ENCODE measurements at regions not wholly inside any gene's neighbourhood (a gene's known extent, or its start where the extent isn't known, plus 50 kb on each side); places are given as distances from the start of the nearest gene placed in this dataset.

DNA sequence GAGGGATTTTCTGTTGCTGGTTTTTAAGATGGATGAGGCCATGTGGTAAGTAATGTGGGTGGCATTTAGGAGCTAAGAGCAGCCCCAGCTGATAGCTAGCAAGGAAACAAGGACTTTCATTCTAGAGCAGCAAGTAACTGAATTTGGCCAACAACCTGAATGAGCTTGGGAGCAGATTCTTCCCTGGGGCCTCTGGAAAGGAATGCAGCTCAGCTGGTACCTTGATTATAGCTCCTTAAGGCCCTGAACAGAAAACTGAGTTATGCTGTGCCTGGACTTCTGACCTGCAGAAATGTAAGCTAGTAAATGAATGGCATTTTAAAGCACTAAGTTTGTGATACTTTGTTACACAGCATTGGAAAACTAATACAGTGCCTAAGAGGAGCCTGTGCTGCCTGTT, 565.5 kb downstream of the PDCD6IP start:
- TF ChIP-seq EZH2 (IDR thresholded peaks at IDR 0.05; ENCODE audit: low read depth) = no peak
- TF ChIP-seq, protein P1, sequence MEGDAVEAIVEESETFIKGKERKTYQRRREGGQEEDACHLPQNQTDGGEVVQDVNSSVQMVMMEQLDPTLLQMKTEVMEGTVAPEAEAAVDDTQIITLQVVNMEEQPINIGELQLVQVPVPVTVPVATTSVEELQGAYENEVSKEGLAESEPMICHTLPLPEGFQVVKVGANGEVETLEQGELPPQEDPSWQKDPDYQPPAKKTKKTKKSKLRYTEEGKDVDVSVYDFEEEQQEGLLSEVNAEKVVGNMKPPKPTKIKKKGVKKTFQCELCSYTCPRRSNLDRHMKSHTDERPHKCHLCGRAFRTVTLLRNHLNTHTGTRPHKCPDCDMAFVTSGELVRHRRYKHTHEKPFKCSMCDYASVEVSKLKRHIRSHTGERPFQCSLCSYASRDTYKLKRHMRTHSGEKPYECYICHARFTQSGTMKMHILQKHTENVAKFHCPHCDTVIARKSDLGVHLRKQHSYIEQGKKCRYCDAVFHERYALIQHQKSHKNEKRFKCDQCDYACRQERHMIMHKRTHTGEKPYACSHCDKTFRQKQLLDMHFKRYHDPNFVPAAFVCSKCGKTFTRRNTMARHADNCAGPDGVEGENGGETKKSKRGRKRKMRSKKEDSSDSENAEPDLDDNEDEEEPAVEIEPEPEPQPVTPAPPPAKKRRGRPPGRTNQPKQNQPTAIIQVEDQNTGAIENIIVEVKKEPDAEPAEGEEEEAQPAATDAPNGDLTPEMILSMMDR (conservative IDR thresholded peaks at IDR 0.05) = no peak
